WTC11 (cell line): ENCODE measurements at regions not wholly inside any gene's neighbourhood (a gene's known extent, or its start where the extent isn't known, plus 50 kb on each side); places are given as distances from the start of the nearest gene placed in this dataset.

Experiments
- ATAC-seq: fragments of 200-7000 bp; cut with Tn5 transposase; 2 replicates; pipeline ENCODE4 v1.10.0; 2021; ENCODE audit warnings: mild to moderate bottlenecking, moderate library complexity
- CTCF ChIA-PET: fragments of 300-600 bp; sonication (Branson Sonifier 250); formaldehyde crosslinking; loops from one replicate; lab custom pipeline; 2021; ENCODE audit warnings: antibody characterized with exemption; lab: Charles Lee
- POLR2A ChIA-PET: fragments of 350-600 bp; sonication (Branson Sonifier 250); formaldehyde crosslinking; loops from one replicate; lab custom pipeline; 2021; ENCODE audit warnings: antibody characterized with exemption; lab: Charles Lee
- DNase-seq: peaks from one replicate; pipeline ENCODE4 v3.0.0; 2021; ENCODE audit warnings: low spot score
- H3K27ac Mint-ChIP-seq: 2 replicates; pipeline ENCODE4 v1.8.0; 2021; ENCODE audit warnings: mixed read lengths
- H3K27me3 Mint-ChIP-seq: 2 replicates; pipeline ENCODE4 v1.8.0; 2021; ENCODE audit warnings: low read depth, mild to moderate bottlenecking, moderate library complexity, mixed read lengths
- H3K36me3 Mint-ChIP-seq: 2 replicates; pipeline ENCODE4 v1.8.0; 2021; ENCODE audit warnings: mixed read lengths
- H3K4me1 Mint-ChIP-seq: 2 replicates; pipeline ENCODE4 v1.8.0; 2022; ENCODE audit warnings: mixed read lengths
- H3K4me3 Mint-ChIP-seq: 2 replicates; pipeline ENCODE4 v1.8.0; 2021; ENCODE audit warnings: mild to moderate bottlenecking, moderate library complexity, mixed read lengths
- H3K9me3 Mint-ChIP-seq: 2 replicates; pipeline ENCODE4 v1.8.0; 2021; ENCODE audit warnings: mixed read lengths
- AFF4 ChIP-seq: sonication (generic); formaldehyde crosslinking; IDR thresholded peaks from 2 replicates; pipeline ENCODE4 v1.8.1; 2023; ENCODE audit warnings: mild to moderate bottlenecking, missing genetic modification reagents, borderline replicate concordance
- CREB1 ChIP-seq: sonication (generic); formaldehyde crosslinking; IDR thresholded peaks from 2 replicates; pipeline ENCODE4 v1.8.0; 2023; ENCODE audit warnings: mild to moderate bottlenecking, missing genetic modification reagents
- CREM ChIP-seq: sonication (generic); formaldehyde crosslinking; IDR thresholded peaks from 2 replicates; pipeline ENCODE4 v1.8.1; 2022; ENCODE audit warnings: mild to moderate bottlenecking, missing genetic modification reagents, moderate library complexity
- E2F1 ChIP-seq: sonication (generic); formaldehyde crosslinking; IDR thresholded peaks from 2 replicates; pipeline ENCODE4 v1.8.0; 2022; ENCODE audit warnings: mild to moderate bottlenecking, missing genetic modification reagents
- FOXP4 ChIP-seq: sonication (generic); formaldehyde crosslinking; IDR thresholded peaks from 2 replicates; pipeline ENCODE4 v1.8.0; 2022; ENCODE audit warnings: mild to moderate bottlenecking, missing genetic modification reagents
- JUN ChIP-seq: sonication (generic); formaldehyde crosslinking; IDR thresholded peaks from 2 replicates; pipeline ENCODE4 v1.8.0; 2023; ENCODE audit warnings: mild to moderate bottlenecking, missing genetic modification reagents
- MLX ChIP-seq: sonication (generic); formaldehyde crosslinking; IDR thresholded peaks from 2 replicates; pipeline ENCODE4 v1.8.1; 2023; ENCODE audit warnings: mild to moderate bottlenecking, missing genetic modification reagents, moderate library complexity
- MXD4 ChIP-seq: fragments of 250-450 bp; sonication (Bioruptor Pico); IDR thresholded peaks from 2 replicates; pipeline ENCODE4 v1.8.0; 2021; ENCODE audit warnings: mild to moderate bottlenecking, moderate library complexity, borderline replicate concordance
- NFATC4 ChIP-seq: fragments of 250-450 bp; sonication (Bioruptor Pico); IDR thresholded peaks from 2 replicates; pipeline ENCODE4 v1.9.0; 2021; ENCODE audit warnings: mild to moderate bottlenecking
- NFYB ChIP-seq: sonication (generic); formaldehyde crosslinking; conservative IDR thresholded peaks from 2 replicates; pipeline ENCODE4 v1.8.0; 2022; ENCODE audit warnings: low read depth, missing genetic modification reagents
- NR3C1 ChIP-seq: sonication (generic); formaldehyde crosslinking; conservative IDR thresholded peaks from 2 replicates; pipeline ENCODE4 v1.8.1; 2023; ENCODE audit warnings: low read depth, mild to moderate bottlenecking, missing genetic modification reagents
- SMAD3 ChIP-seq: sonication (generic); formaldehyde crosslinking; IDR thresholded peaks from 2 replicates; pipeline ENCODE4 v1.8.0; 2022; ENCODE audit warnings: missing genetic modification reagents, mild to moderate bottlenecking, borderline replicate concordance
- SMAD4 ChIP-seq: sonication (generic); formaldehyde crosslinking; IDR thresholded peaks from 2 replicates; pipeline ENCODE4 v1.8.0; 2022; ENCODE audit warnings: mild to moderate bottlenecking, missing genetic modification reagents
- SOX15 ChIP-seq: fragments of 250-450 bp; sonication (Bioruptor Pico); IDR thresholded peaks from 2 replicates; pipeline ENCODE4 v1.9.0; 2021; ENCODE audit warnings: mild to moderate bottlenecking
- SP1 ChIP-seq: sonication (generic); formaldehyde crosslinking; conservative IDR thresholded peaks from 2 replicates; pipeline ENCODE4 v1.8.1; 2022; ENCODE audit warnings: missing genetic modification reagents
- TEAD1 ChIP-seq: sonication (generic); formaldehyde crosslinking; IDR thresholded peaks from 2 replicates; pipeline ENCODE4 v1.8.0; 2022; ENCODE audit warnings: mild to moderate bottlenecking, missing genetic modification reagents
- TEAD4 ChIP-seq: sonication (generic); formaldehyde crosslinking; IDR thresholded peaks from 2 replicates; pipeline ENCODE4 v1.8.0; 2022; ENCODE audit warnings: mild to moderate bottlenecking, missing genetic modification reagents
- ZNF121 ChIP-seq: sonication (generic); formaldehyde crosslinking; IDR thresholded peaks from 2 replicates; pipeline ENCODE4 v1.8.0; 2023; ENCODE audit warnings: missing genetic modification reagents
- ZNF138 ChIP-seq: sonication (generic); formaldehyde crosslinking; conservative IDR thresholded peaks from 2 replicates; pipeline ENCODE4 v1.8.1; 2022; ENCODE audit warnings: mild to moderate bottlenecking, moderate library complexity, missing genetic modification reagents
- ZNF219 ChIP-seq: sonication (generic); formaldehyde crosslinking; IDR thresholded peaks from 2 replicates; pipeline ENCODE4 v1.8.0; 2023; ENCODE audit warnings: missing genetic modification reagents, mild to moderate bottlenecking, borderline replicate concordance
- ZNF232 ChIP-seq: sonication (generic); formaldehyde crosslinking; IDR thresholded peaks from 2 replicates; pipeline ENCODE4 v1.8.0; 2022; ENCODE audit warnings: mild to moderate bottlenecking, missing genetic modification reagents
- ZNF416 ChIP-seq: fragments of 250-450 bp; sonication (Bioruptor Pico); IDR thresholded peaks from 2 replicates; pipeline ENCODE4 v1.9.0; 2021; ENCODE audit warnings: mild to moderate bottlenecking, inconsistent platforms
- ZNF671 ChIP-seq: fragments of 250-450 bp; sonication (Bioruptor Pico); IDR thresholded peaks from 2 replicates; pipeline ENCODE4 v1.8.0; 2021; ENCODE audit warnings: mild to moderate bottlenecking

GRCh38 chr14:51455041-51455835, 196.5 kb upstream of the FRMD6 start (continued):
- TF ChIP-seq AFF4 (CRISPR knock-in tag) = no peak
- TF ChIP-seq, all 79 proteins: peak for 0

GRCh38 chr14:51457843-51458562, 193.7 kb upstream of the FRMD6 start:
- Mint-ChIP-seq H3K36me3 (no peaks in the 10 kb centered on the region), H3K9me3 (peaks cover 8% of the 10 kb centered on the region), H3K27ac (no peak overlapping the region), H3K4me3 (no peak overlapping the region), H3K27me3 (no peaks in the 10 kb centered on the region), H3K4me1 (no peaks in the 10 kb centered on the region)
- ATAC-seq (no peak), DNase-seq (no peak)
- ChIA-PET POLR2A (no interaction called here), CTCF (no interaction called here)
- no peak for TF ChIP-seq ZNF232 (CRISPR knock-in tag)
- no peak for TF ChIP-seq CREB1 (CRISPR knock-in tag)
- no peak for TF ChIP-seq SP1 (CRISPR knock-in tag)
- TF ChIP-seq CREM (CRISPR knock-in tag) = no peak
- no peak for TF ChIP-seq NFYB
- TF ChIP-seq TEAD4 (CRISPR knock-in tag) = no peak
- no peak for TF ChIP-seq SMAD3 (CRISPR knock-in tag)
- TF ChIP-seq E2F1 (CRISPR knock-in tag) = no peak
- no peak for TF ChIP-seq MXD4
- no peak for TF ChIP-seq JUN (CRISPR knock-in tag)
- no peak for TF ChIP-seq FOXP4 (CRISPR knock-in tag)
- TF ChIP-seq ZNF121 = no peak

GRCh38 chr14:51458563-51458955, 193.2 kb upstream of the FRMD6 start:
- DNase-seq = no peak
- POLR2A ChIA-PET = interaction anchor here (0.6 kb wide), 1 partner anchor 223 kb away, joined by 3 read pairs; no protein-coding TSS in a partner anchor
- no peak for ATAC-seq
- TF ChIP-seq SMAD3 (CRISPR knock-in tag) (no peak), TEAD1 (CRISPR knock-in tag) (no peak), ZNF671 (no peak), NFATC4 (CRISPR knock-in tag) (no peak), ZNF219 (CRISPR knock-in tag) (no peak), MLX (CRISPR knock-in tag) (no peak), NFYB (no peak), ZNF416 (CRISPR knock-in tag) (no peak), ZNF138 (no peak), NR3C1 (no peak), SOX15 (CRISPR knock-in tag) (no peak), SMAD4 (CRISPR knock-in tag) (no peak)
- Mint-ChIP-seq H3K36me3 (no peaks in the 10 kb centered on the region), H3K27me3 (no peaks in the 10 kb centered on the region), H3K4me1 (no peaks in the 10 kb centered on the region), H3K9me3 (peaks cover 8% of the 10 kb centered on the region), H3K4me3 (no peak overlapping the region), H3K27ac (no peak overlapping the region)
- CTCF ChIA-PET = no interaction called here
